Glutamatergic neuron (in vitro differentiated cells): ENCODE measurements at regions not wholly inside any gene's neighbourhood (a gene's known extent, or its start where the extent isn't known, plus 50 kb on each side); places are given as distances from the start of the nearest gene placed in this dataset.

Source experiments
- DNase-seq: peaks from one replicate; pipeline ENCODE4 v3.0.0; 2022
- H3K27ac Mint-ChIP-seq: one replicate; pipeline ENCODE4 v1.8.0; 2020; ENCODE audit warnings: mild to moderate bottlenecking, mixed read lengths, inconsistent platforms; ENCODE audit not compliant: unreplicated experiment
- H3K27me3 Mint-ChIP-seq: one replicate; pipeline ENCODE4 v1.8.0; 2020; ENCODE audit warnings: mild to moderate bottlenecking, moderate library complexity, mixed read lengths, inconsistent platforms; ENCODE audit not compliant: unreplicated experiment
- H3K36me3 Mint-ChIP-seq: one replicate; pipeline ENCODE4 v1.8.0; 2020; ENCODE audit warnings: mild to moderate bottlenecking, mixed read lengths, inconsistent platforms; ENCODE audit not compliant: unreplicated experiment
- H3K4me1 Mint-ChIP-seq: one replicate; pipeline ENCODE4 v1.8.0; 2020; ENCODE audit warnings: mild to moderate bottlenecking, low read depth, mixed read lengths, inconsistent platforms; ENCODE audit not compliant: unreplicated experiment
- H3K4me3 Mint-ChIP-seq: one replicate; pipeline ENCODE4 v1.8.0; 2020; ENCODE audit warnings: mild to moderate bottlenecking, mixed read lengths, inconsistent platforms; ENCODE audit not compliant: unreplicated experiment
- H3K9me3 Mint-ChIP-seq: one replicate; pipeline ENCODE4 v1.8.0; 2020; ENCODE audit warnings: mild to moderate bottlenecking, moderate library complexity, mixed read lengths, inconsistent platforms; ENCODE audit not compliant: unreplicated experiment
- TF ChIP-seq, protein P1 (sequence below): fragments of 200-600 bp; sonication (generic); IDR thresholded peaks from one replicate; pipeline ENCODE4 v1.5.0; 2021; ENCODE audit not compliant: partially characterized antibody, unreplicated experiment

DNA sequence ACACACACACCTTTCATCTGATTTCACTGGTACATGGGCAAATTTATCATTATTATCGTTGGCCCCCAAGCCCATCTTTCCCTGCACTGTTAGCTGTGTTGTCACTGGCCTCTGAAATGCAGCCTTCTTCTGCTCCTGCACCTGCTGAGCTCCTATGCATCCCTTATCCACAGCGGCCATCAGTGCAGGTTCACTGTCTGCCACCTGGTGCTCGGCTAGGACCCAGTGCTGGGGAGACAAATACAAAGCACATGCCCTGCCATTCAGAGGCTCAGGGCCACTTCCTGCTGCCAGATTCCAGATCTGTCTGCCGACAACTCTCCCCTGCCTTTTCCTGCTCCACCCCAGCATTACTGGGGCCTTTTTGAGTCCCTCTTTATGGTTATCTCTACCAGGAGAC, 1205.4 kb downstream of the TBC1D22A start:
- H3K27ac Mint-ChIP-seq = no peak overlapping the region
- DNase-seq = no peak
- H3K27me3 Mint-ChIP-seq = peaks cover 1% of the 10 kb centered on the region
- no peak overlapping the region for H3K4me3 Mint-ChIP-seq
- H3K4me1 Mint-ChIP-seq = no peaks in the 10 kb centered on the region
- peaks cover 24% of the 10 kb centered on the region for H3K9me3 Mint-ChIP-seq
- TF ChIP-seq, protein P1, sequence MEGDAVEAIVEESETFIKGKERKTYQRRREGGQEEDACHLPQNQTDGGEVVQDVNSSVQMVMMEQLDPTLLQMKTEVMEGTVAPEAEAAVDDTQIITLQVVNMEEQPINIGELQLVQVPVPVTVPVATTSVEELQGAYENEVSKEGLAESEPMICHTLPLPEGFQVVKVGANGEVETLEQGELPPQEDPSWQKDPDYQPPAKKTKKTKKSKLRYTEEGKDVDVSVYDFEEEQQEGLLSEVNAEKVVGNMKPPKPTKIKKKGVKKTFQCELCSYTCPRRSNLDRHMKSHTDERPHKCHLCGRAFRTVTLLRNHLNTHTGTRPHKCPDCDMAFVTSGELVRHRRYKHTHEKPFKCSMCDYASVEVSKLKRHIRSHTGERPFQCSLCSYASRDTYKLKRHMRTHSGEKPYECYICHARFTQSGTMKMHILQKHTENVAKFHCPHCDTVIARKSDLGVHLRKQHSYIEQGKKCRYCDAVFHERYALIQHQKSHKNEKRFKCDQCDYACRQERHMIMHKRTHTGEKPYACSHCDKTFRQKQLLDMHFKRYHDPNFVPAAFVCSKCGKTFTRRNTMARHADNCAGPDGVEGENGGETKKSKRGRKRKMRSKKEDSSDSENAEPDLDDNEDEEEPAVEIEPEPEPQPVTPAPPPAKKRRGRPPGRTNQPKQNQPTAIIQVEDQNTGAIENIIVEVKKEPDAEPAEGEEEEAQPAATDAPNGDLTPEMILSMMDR = no peak
- H3K36me3 Mint-ChIP-seq = peaks cover 12% of the 10 kb centered on the region

DNA sequence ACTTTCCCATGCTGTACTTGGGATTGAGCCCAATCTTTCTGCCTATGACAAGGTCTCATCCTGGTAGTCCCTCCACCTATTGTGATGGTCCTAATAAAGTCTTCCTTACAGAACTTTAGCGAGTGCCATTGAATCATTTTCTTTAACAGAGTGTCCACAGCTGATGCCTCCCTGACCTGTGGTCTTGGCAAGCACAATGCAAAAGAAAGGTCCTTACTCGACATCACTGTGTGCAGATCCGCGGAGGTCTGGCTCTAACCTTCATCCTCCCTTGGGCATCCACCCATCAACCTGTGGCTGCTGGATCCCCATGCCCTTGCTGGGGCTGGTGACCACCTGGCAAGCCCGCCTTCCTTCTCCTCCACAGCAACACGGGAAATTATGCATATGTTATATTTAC, 1203.9 kb downstream of the TBC1D22A start:
- Mint-ChIP-seq H3K27ac (no peak overlapping the region), H3K4me1 (no peaks in the 10 kb centered on the region), H3K4me3 (no peak overlapping the region), H3K36me3 (peaks cover 12% of the 10 kb centered on the region), H3K27me3 (peaks cover 1% of the 10 kb centered on the region), H3K9me3 (peaks cover 26% of the 10 kb centered on the region)
- no peak for DNase-seq
- TF ChIP-seq, protein P1 = no peak

DNA sequence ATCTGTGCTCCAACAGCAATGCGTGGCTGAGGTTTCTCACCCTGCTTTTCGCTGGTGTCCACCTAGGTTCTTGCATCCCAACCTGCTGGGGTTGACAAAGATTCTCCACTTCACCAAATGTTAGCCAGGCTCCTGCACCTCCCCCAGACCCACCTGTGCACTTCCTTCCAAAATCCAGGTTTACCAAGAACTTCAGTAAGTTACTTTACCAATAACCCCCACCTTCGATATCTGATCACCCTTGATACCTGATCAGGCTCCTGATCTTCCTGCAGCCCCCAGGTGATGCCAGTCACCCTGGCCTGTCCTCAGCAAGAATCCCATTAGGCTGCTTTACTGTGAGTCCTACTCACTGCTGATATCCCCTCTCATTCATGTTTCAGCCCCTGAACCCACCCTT, 1203.4 kb downstream of the TBC1D22A start:
- H3K27ac Mint-ChIP-seq = no peak overlapping the region
- H3K36me3 Mint-ChIP-seq = peaks cover 12% of the 10 kb centered on the region
- H3K4me3 Mint-ChIP-seq = no peak overlapping the region
- peaks cover 26% of the 10 kb centered on the region for H3K9me3 Mint-ChIP-seq
- TF ChIP-seq, protein P1 = no peak
- DNase-seq = no peak
- H3K4me1 Mint-ChIP-seq = no peaks in the 10 kb centered on the region
- peaks cover 1% of the 10 kb centered on the region for H3K27me3 Mint-ChIP-seq

DNA sequence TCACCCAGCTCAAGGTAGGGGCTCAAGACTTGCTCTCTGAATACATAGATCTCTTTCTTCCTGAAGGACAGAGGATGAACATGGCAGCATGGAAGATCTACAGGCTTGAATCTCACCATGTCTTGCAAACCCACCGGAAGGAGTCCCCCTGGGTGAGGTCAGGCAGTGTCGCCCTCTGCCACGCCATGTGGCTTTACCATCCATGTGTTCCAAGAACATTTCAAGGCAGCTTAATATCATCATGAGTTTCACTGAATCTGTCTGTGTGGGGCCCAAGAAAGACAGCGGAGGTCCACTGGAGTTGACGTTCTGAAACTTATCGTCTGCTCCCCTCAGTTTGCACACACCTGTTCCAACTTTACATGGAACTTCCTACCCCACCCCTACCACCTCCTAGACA, 1202.6 kb downstream of the TBC1D22A start:
- Mint-ChIP-seq H3K9me3 (peaks cover 26% of the 10 kb centered on the region), H3K27me3 (peaks cover 1% of the 10 kb centered on the region), H3K27ac (no peak overlapping the region), H3K36me3 (peaks cover 12% of the 10 kb centered on the region), H3K4me3 (no peak overlapping the region), H3K4me1 (no peaks in the 10 kb centered on the region)
- TF ChIP-seq, protein P1 = no peak
- DNase-seq = no peak

DNA sequence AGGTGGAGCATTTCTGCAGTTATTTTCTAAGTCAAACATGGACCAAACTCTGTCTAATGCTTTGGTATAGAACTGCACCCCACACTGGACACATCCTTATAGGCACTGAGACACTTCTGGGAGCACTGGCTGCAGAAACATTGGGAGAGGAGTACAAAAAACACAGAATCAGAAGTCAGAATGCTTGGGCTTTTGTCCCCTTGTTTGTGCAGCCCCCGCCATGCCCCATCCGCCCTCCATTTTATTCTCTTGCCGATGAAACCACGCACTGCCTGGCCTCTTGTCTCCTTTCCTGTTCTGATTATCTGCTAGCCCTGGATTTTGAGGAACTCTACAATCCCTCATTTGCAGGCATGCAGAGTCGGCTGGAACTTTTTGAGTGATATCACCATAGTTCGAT, 1201.2 kb downstream of the TBC1D22A start:
- Mint-ChIP-seq H3K4me1 (no peaks in the 10 kb centered on the region), H3K9me3 (peaks cover 26% of the 10 kb centered on the region), H3K4me3 (no peak overlapping the region), H3K36me3 (peaks cover 12% of the 10 kb centered on the region), H3K27ac (no peak overlapping the region), H3K27me3 (peaks cover 1% of the 10 kb centered on the region)
- TF ChIP-seq, protein P1 = no peak
- no peak for DNase-seq
